ENCODE measurements at regions not wholly inside any gene's neighbourhood (a gene's known extent, or its start where the extent isn't known, plus 50 kb on each side); places are given as distances from the start of the nearest gene placed in this dataset.
"Not testable (repeated sequence)": the region's sequence is repeated elsewhere in the genome, so short reads cannot be mapped to it uniquely, and the experiment has no call there.

- no peak overlapping the region for H3K4me3 Mint-ChIP-seq
- TF ChIP-seq CTCF (conservative IDR thresholded peaks at IDR 0.05): no peak
- peaks cover 9% of the 10 kb centered on the region for H3K4me1 Mint-ChIP-seq (ENCODE audit: unreplicated experiment)
Measured at GRCh38 chr14:66022526-66022925, 463.6 kb upstream of the CCDC196 start.

GRCh38 chr14:66025779-66026178 is 460.4 kb upstream of the CCDC196 start:
- no peak for TF ChIP-seq CTCF (conservative IDR thresholded peaks at IDR 0.05)
- Mint-ChIP-seq H3K9me3 (peaks cover 3% of the 10 kb centered on the region), H3K27me3 (no peaks in the 10 kb centered on the region), H3K36me3 (no peaks in the 10 kb centered on the region), H3K27ac (no peak overlapping the region), H3K4me3 (no peak overlapping the region), H3K4me1 (ENCODE audit: unreplicated experiment) (peaks cover 9% of the 10 kb centered on the region)
- no peak for DNase-seq (ENCODE audit: extremely low spot score, unreplicated experiment)

More at GRCh38 chr14:66022526-66022925, 463.6 kb upstream of the CCDC196 start:
- peaks cover 3% of the 10 kb centered on the region for H3K9me3 Mint-ChIP-seq
- H3K27ac Mint-ChIP-seq: no peak overlapping the region
- H3K36me3 Mint-ChIP-seq: no peaks in the 10 kb centered on the region
- H3K27me3 Mint-ChIP-seq: no peaks in the 10 kb centered on the region
- DNase-seq (ENCODE audit: extremely low spot score, unreplicated experiment): no peak

GRCh38 chr14:66031981-66032380 is 454.2 kb upstream of the CCDC196 start:
- not testable (repeated sequence) for H3K36me3 Mint-ChIP-seq; DNase-seq (ENCODE audit: extremely low spot score, unreplicated experiment); H3K4me3 Mint-ChIP-seq; H3K4me1 Mint-ChIP-seq (ENCODE audit: unreplicated experiment); H3K9me3 Mint-ChIP-seq; H3K27ac Mint-ChIP-seq; H3K27me3 Mint-ChIP-seq

- no peak for TF ChIP-seq CTCF (conservative IDR thresholded peaks at IDR 0.05)
- peaks cover 6% of the 10 kb centered on the region for H3K9me3 Mint-ChIP-seq
- no peaks in the 10 kb centered on the region for H3K27me3 Mint-ChIP-seq
- DNase-seq (ENCODE audit: extremely low spot score, unreplicated experiment): no peak
- no peaks in the 10 kb centered on the region for H3K36me3 Mint-ChIP-seq
- no peaks in the 10 kb centered on the region for H3K4me1 Mint-ChIP-seq (ENCODE audit: unreplicated experiment)
- H3K27ac Mint-ChIP-seq: no peak overlapping the region
- H3K4me3 Mint-ChIP-seq: no peak overlapping the region
Measured at GRCh38 chr14:66032800-66033199, 453.4 kb upstream of the CCDC196 start.

- Mint-ChIP-seq H3K27me3 (peaks cover 10% of the 10 kb centered on the region), H3K4me1 (ENCODE audit: unreplicated experiment) (no peaks in the 10 kb centered on the region), H3K36me3 (no peaks in the 10 kb centered on the region), H3K9me3 (peaks cover 6% of the 10 kb centered on the region), H3K4me3 (no peak overlapping the region), H3K27ac (no peak overlapping the region)
- no peak for TF ChIP-seq CTCF (conservative IDR thresholded peaks at IDR 0.05)
- DNase-seq (ENCODE audit: extremely low spot score, unreplicated experiment): no peak
Measured at GRCh38 chr14:66036547-66036946, 449.6 kb upstream of the CCDC196 start.

- TF ChIP-seq CTCF (conservative IDR thresholded peaks at IDR 0.05): no peak
- no peaks in the 10 kb centered on the region for H3K36me3 Mint-ChIP-seq
- H3K27me3 Mint-ChIP-seq: peaks cover 10% of the 10 kb centered on the region
- DNase-seq (ENCODE audit: extremely low spot score, unreplicated experiment): no peak
- no peaks in the 10 kb centered on the region for H3K4me1 Mint-ChIP-seq (ENCODE audit: unreplicated experiment)
- no peak overlapping the region for H3K27ac Mint-ChIP-seq
- no peak overlapping the region for H3K4me3 Mint-ChIP-seq
- H3K9me3 Mint-ChIP-seq: peaks cover 6% of the 10 kb centered on the region
Measured at GRCh38 chr14:66037361-66037760, 448.8 kb upstream of the CCDC196 start.
